Peyer's patch (tissue), 4 donors: ENCODE measurements at regions not wholly inside any gene's neighbourhood (a gene's known extent, or its start where the extent isn't known, plus 50 kb on each side); places are given as distances from the start of the nearest gene placed in this dataset.

Source experiments
- POLR2A ChIP-seq, 2 donors: fragments of 450-650 bp; IDR thresholded peaks; one replicate each; pipeline ENCODE4 v1.5.1; 2017; ENCODE audit warnings: antibody characterized with exemption in 2 of 2, mild to moderate bottlenecking in 2 of 2, moderate library complexity in 2 of 2
- TF ChIP-seq, protein P1 (sequence below), 6 experiments: fragments of 450-650 bp in 4 of 6; fragments of 200-600 bp in 2 of 6; sonication (generic) in 1 of 6; IDR thresholded peaks; one replicate each; pipeline ENCODE4 v1.5.1; 2017 to 2019; ENCODE audit warnings: antibody characterized with exemption in 6 of 6, mild to moderate bottlenecking in 3 of 6, moderate library complexity in 1 of 6

- TF ChIP-seq, protein P1, sequence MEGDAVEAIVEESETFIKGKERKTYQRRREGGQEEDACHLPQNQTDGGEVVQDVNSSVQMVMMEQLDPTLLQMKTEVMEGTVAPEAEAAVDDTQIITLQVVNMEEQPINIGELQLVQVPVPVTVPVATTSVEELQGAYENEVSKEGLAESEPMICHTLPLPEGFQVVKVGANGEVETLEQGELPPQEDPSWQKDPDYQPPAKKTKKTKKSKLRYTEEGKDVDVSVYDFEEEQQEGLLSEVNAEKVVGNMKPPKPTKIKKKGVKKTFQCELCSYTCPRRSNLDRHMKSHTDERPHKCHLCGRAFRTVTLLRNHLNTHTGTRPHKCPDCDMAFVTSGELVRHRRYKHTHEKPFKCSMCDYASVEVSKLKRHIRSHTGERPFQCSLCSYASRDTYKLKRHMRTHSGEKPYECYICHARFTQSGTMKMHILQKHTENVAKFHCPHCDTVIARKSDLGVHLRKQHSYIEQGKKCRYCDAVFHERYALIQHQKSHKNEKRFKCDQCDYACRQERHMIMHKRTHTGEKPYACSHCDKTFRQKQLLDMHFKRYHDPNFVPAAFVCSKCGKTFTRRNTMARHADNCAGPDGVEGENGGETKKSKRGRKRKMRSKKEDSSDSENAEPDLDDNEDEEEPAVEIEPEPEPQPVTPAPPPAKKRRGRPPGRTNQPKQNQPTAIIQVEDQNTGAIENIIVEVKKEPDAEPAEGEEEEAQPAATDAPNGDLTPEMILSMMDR (IDR thresholded peaks at IDR 0.05): no peak
- no peak for TF ChIP-seq POLR2A (IDR thresholded peaks at IDR 0.05)
Measured at GRCh38 chr4:160319868-160320260, 1217.0 kb downstream of the RAPGEF2 start.
